ENCODE measurements at regions not wholly inside any gene's neighbourhood (a gene's known extent, or its start where the extent isn't known, plus 50 kb on each side); places are given as distances from the start of the nearest gene placed in this dataset.

- CTCF ChIA-PET = no interaction called here
- intact Hi-C loops (cut with micrococcal nuclease; ENCODE audit: unreplicated experiment) (no loop called here), in situ Hi-C loops (cut with HindIII; ENCODE audit: low pct_unique_long_range_greater_than_20kb, low sequenced_read_pairs) (no loop called here)
- POLR2A ChIA-PET = no interaction called here
- ATAC-seq = no peak
- Histone ChIP-seq H3K36me3 (ENCODE audit: control insufficient read depth, insufficient read depth, low read length) (no peaks in the 10 kb centered on the region), H3K27ac (ENCODE audit: low read length) (no peak overlapping the region), H3K9me3 (ENCODE audit: control insufficient read depth, insufficient read depth, low read depth, low read length) (no peaks in the 10 kb centered on the region), H3K4me3 (ENCODE audit: low read depth in 2 of 2, low read length in 2 of 2) (no peak overlapping the region), H3K4me1 (ENCODE audit: control insufficient read depth, insufficient read depth, low read length) (no peaks in the 10 kb centered on the region), H3K27me3 (ENCODE audit: control insufficient read depth, insufficient read depth, low read length) (no peaks in the 10 kb centered on the region)
- no TSS peak for BruUV-seq (replicated peaks)
- DNase-seq (ENCODE audit: low read depth, low spot score) = no peak
- TF ChIP-seq CTCF (IDR thresholded peaks at IDR 0.05) = no peak
- TF ChIP-seq SIN3A (IDR thresholded peaks at IDR 0.05; ENCODE audit: borderline replicate concordance, insufficient read depth, low read depth, low read length) = no peak
- no peak for TF ChIP-seq REST (IDR thresholded peaks at IDR 0.05; ENCODE audit: insufficient read depth in 1 of 2, low read depth in 2 of 2, low read length in 1 of 2)
Observed at GRCh38 chr1:80318108-80318507, 1311.6 kb upstream of the ADGRL4 start.

- BruUV-seq (replicated peaks) = no TSS peak
- Histone ChIP-seq H3K27ac (ENCODE audit: low read length) (no peak overlapping the region), H3K27me3 (ENCODE audit: control insufficient read depth, insufficient read depth, low read length) (no peaks in the 10 kb centered on the region), H3K36me3 (ENCODE audit: control insufficient read depth, insufficient read depth, low read length) (no peaks in the 10 kb centered on the region), H3K4me1 (ENCODE audit: control insufficient read depth, insufficient read depth, low read length) (no peaks in the 10 kb centered on the region), H3K4me3 (ENCODE audit: low read depth in 2 of 2, low read length in 2 of 2) (no peak overlapping the region), H3K9me3 (ENCODE audit: control insufficient read depth, insufficient read depth, low read depth, low read length) (no peaks in the 10 kb centered on the region)
- TF ChIP-seq SIN3A (IDR thresholded peaks at IDR 0.05; ENCODE audit: borderline replicate concordance, insufficient read depth, low read depth, low read length) = no peak
- TF ChIP-seq POLR2AphosphoS5 (IDR thresholded peaks at IDR 0.05; ENCODE audit: low read depth, low read length) = no peak
- TF ChIP-seq TCF7L2 (IDR thresholded peaks at IDR 0.05; ENCODE audit: low read depth, low read length) = no peak
- ChIA-PET CTCF (no interaction called here), POLR2A (no interaction called here)
- intact Hi-C loops (cut with micrococcal nuclease; ENCODE audit: unreplicated experiment) (no loop called here), in situ Hi-C loops (cut with HindIII; ENCODE audit: low pct_unique_long_range_greater_than_20kb, low sequenced_read_pairs) (no loop called here)
- no peak for ATAC-seq
- DNase-seq (ENCODE audit: low read depth, low spot score) = no peak
Observed at GRCh38 chr1:80310703-80311245, 1304.2 kb upstream of the ADGRL4 start.

- Histone ChIP-seq H3K4me3 (ENCODE audit: low read depth in 2 of 2, low read length in 2 of 2) (no peak overlapping the region), H3K4me1 (ENCODE audit: control insufficient read depth, insufficient read depth, low read length) (no peaks in the 10 kb centered on the region), H3K27ac (ENCODE audit: low read length) (no peak overlapping the region), H3K27me3 (ENCODE audit: control insufficient read depth, insufficient read depth, low read length) (no peaks in the 10 kb centered on the region), H3K9me3 (ENCODE audit: control insufficient read depth, insufficient read depth, low read depth, low read length) (no peaks in the 10 kb centered on the region), H3K36me3 (ENCODE audit: control insufficient read depth, insufficient read depth, low read length) (no peaks in the 10 kb centered on the region)
- no peak for ATAC-seq
- no peak for DNase-seq (ENCODE audit: low read depth, low spot score)
- ChIA-PET POLR2A (no interaction called here), CTCF (no interaction called here)
- TF ChIP-seq CTCF (IDR thresholded peaks at IDR 0.05) (no peak), POLR2AphosphoS5 (IDR thresholded peaks at IDR 0.05; ENCODE audit: low read depth, low read length) (no peak), REST (IDR thresholded peaks at IDR 0.05; ENCODE audit: insufficient read depth in 1 of 2, low read depth in 2 of 2, low read length in 1 of 2) (no peak), SIN3A (IDR thresholded peaks at IDR 0.05; ENCODE audit: borderline replicate concordance, insufficient read depth, low read depth, low read length) (no peak), TCF7L2 (IDR thresholded peaks at IDR 0.05; ENCODE audit: low read depth, low read length) (no peak)
- intact Hi-C loops (cut with micrococcal nuclease; ENCODE audit: unreplicated experiment) (no loop called here), in situ Hi-C loops (cut with HindIII; ENCODE audit: low pct_unique_long_range_greater_than_20kb, low sequenced_read_pairs) (no loop called here)
- no TSS peak for BruUV-seq (replicated peaks)
Observed at GRCh38 chr1:80305466-80305865, 1298.9 kb upstream of the ADGRL4 start.

All from Panc1 (cell line).